Kidney capillary endothelial cell (primary cell): ENCODE measurements at regions not wholly inside any gene's neighbourhood (a gene's known extent, or its start where the extent isn't known, plus 50 kb on each side); places are given as distances from the start of the nearest gene placed in this dataset.
A peak's percentile ranks its signal among the peaks of the same experiment; 100 is the strongest.

Experiments
- DNase-seq: peaks from one replicate; pipeline ENCODE4 v3.0.0-alpha.2; 2018; ENCODE audit warnings: low spot score

- DNase-seq, result no peak
These were observed 69.9 kb upstream of the PSMA6 start for GRCh38 chr14:35222324-35222723.

GRCh38 chr14:35222872-35223466 is 69.2 kb upstream of the PSMA6 start:
- DNase-seq, result no peak

- no peak for DNase-seq
These were observed 68.3 kb upstream of the PSMA6 start for GRCh38 chr14:35223927-35224326.

DNA sequence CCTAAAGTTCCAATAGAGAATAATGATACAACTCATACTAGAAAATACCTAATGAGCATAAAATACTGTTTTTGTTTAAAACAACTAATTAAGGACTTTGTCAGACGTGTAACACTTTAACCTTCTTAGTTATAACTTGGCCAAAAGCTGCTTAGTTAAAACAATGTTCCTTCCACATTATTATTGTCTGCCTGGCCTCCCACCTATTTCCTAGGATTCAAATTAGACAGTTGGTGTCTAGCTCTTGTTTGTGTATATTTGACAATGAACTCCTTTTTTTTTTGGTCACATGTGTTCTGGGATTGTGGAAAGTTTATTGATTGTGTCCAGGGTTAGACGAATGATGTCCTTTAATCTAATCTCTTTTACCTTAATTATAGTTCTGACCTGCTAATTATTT is 67.6 kb upstream of the PSMA6 start:
- DNase-seq, result no peak

DNA sequence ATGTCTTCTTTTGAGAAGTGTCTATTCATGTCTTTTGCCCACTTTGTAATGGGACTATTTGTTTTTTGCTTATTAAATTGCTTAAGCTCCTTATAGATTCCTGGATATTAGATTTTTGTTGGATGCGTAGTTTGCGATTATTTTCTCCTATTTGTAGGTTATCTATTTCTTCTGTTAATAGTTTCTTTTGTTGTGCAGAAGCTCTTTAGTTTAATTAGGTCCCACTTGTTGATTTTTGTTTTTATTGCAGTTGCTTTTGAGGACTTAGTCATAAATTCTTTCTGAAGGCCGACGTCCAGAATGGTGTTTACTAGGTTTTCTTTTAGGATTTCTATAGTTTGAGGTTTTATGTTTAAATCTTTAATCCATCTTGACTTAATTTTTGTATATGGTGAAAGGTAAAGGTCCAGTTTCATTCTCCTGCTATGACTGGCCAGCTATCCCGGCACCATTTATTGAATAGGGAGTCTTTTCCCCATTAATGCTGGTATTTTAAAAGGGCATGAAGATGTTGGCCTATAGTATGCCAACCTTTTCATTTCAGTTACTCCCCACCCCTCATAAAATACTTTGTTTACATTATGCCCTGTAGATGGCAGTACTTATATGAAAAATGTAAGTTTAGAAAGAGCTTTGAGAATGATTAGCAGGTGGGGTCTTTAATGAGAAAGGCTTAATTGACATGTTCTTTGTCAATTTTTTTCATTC is 62.9 kb upstream of the PSMA6 start:
- DNase-seq, result peak; percentile 21

GRCh38 chr14:35229792-35230089 is 62.4 kb upstream of the PSMA6 start:
- DNase-seq, result no peak

DNA sequence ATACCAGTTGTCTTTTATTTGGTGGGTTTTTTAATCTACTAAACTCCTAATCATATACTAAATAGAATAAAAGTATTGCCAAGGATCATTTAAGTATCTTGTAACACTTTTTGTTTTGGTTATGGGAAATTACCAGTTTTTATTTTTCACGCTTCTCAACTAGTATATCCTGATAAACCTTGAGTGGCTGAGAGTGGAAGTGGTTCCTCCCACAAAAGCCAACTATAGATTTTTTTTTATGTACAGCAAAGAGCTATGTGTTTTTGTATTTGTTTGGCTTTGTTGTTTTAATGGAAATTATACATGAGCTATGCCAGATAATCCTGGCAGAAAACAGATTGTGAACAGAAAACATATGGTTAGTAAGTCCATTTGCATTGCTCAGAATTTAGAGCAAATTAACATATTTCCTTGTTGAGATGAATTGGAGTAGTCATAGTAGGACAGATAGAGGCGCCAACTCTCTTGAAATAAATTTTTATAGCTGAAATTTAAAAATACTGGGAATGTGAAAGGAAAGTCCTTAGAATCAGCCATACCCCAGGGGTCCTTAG is 60.9 kb upstream of the PSMA6 start:
- DNase-seq, result no peak

GRCh38 chr14:35234012-35234805 is 58.0 kb upstream of the PSMA6 start:
- DNase-seq, result no peak

- DNase-seq, result no peak
These were observed 56.3 kb upstream of the PSMA6 start for GRCh38 chr14:35235840-35236239.

GRCh38 chr14:35236806-35237205 is 55.4 kb upstream of the PSMA6 start:
- DNase-seq, result no peak

GRCh38 chr14:35240231-35240630 is 52.0 kb upstream of the PSMA6 start:
- no peak for DNase-seq
